AG09309 (cell line): ENCODE measurements at regions not wholly inside any gene's neighbourhood (a gene's known extent, or its start where the extent isn't known, plus 50 kb on each side); places are given as distances from the start of the nearest gene placed in this dataset.

Source experiments
- DNase-seq: peaks from one replicate; pipeline ENCODE4 v3.0.0-alpha.2; 2010; ENCODE audit warnings: low read depth
- H3K4me3 ChIP-seq: 2 replicates; pipeline ENCODE4 v1.5.1; 2011; ENCODE audit warnings: mild to moderate bottlenecking, low read depth, low read length, moderate library complexity; ENCODE audit not compliant: control insufficient read depth
- CTCF ChIP-seq: IDR thresholded peaks from 2 replicates; pipeline ENCODE4 v1.5.1; 2011; ENCODE audit warnings: mild to moderate bottlenecking, low read depth, low read length, inconsistent platforms; ENCODE audit not compliant: insufficient read depth, control insufficient read depth; ENCODE audit errors: missing control alignments

GRCh38 chr1:36737038-36737555, 254.4 kb upstream of the CSF3R start:
- no peak overlapping the region for H3K4me3 ChIP-seq
- DNase-seq, result no peak
- no peak for TF ChIP-seq CTCF

GRCh38 chr1:36735939-36736730, 253.4 kb upstream of the CSF3R start:
- H3K4me3 ChIP-seq, result no peak overlapping the region
- TF ChIP-seq CTCF, result no peak
- DNase-seq, result no peak

- no peak for DNase-seq
- no peak for TF ChIP-seq CTCF
- H3K4me3 ChIP-seq, result no peak overlapping the region
These were observed 252.7 kb upstream of the CSF3R start for GRCh38 chr1:36735436-36735835.

- no peak overlapping the region for H3K4me3 ChIP-seq
- no peak for DNase-seq
- TF ChIP-seq CTCF, result no peak
These were observed 251.6 kb upstream of the CSF3R start for GRCh38 chr1:36734356-36734755.

- DNase-seq, result no peak
- no peak for TF ChIP-seq CTCF
These were observed 251.0 kb upstream of the CSF3R start for GRCh38 chr1:36733748-36734147.

GRCh38 chr1:36732015-36732356, 249.3 kb upstream of the CSF3R start:
- DNase-seq, result no peak
- TF ChIP-seq CTCF, result no peak
- H3K4me3 ChIP-seq, result no peak overlapping the region

More at GRCh38 chr1:36733748-36734147, 251.0 kb upstream of the CSF3R start:
- H3K4me3 ChIP-seq, result no peak overlapping the region
